H4 (cell line): ENCODE measurements at regions not wholly inside any gene's neighbourhood (a gene's known extent, or its start where the extent isn't known, plus 50 kb on each side); places are given as distances from the start of the nearest gene placed in this dataset.
A peak's percentile ranks its signal among the peaks of the same experiment; 100 is the strongest.
"Not testable (repeated sequence)": the region's sequence is repeated elsewhere in the genome, so short reads cannot be mapped to it uniquely, and the experiment has no call there.

Experiments
- DNase-seq: peaks from one replicate; pipeline ENCODE4 v3.0.0-alpha.2; 2015; ENCODE audit warnings: low spot score

GRCh38 chr15:46938169-46938568 lies 779.1 kb upstream of the SEMA6D start:
- DNase-seq, result no peak

GRCh38 chr15:46941241-46941640 lies 776.1 kb upstream of the SEMA6D start:
- DNase-seq, result no peak

- DNase-seq, result no peak
Measured at GRCh38 chr15:46946953-46947352, 770.4 kb upstream of the SEMA6D start.

- DNase-seq, result no peak
Measured at GRCh38 chr15:46955576-46955975, 761.7 kb upstream of the SEMA6D start.

GRCh38 chr15:46956456-46956855 lies 760.8 kb upstream of the SEMA6D start:
- peak; percentile 9 for DNase-seq

GRCh38 chr15:46956881-46957280 lies 760.4 kb upstream of the SEMA6D start:
- no peak for DNase-seq

GRCh38 chr15:46960581-46960980 lies 756.7 kb upstream of the SEMA6D start:
- DNase-seq, result no peak

GRCh38 chr15:46961795-46962194 lies 755.5 kb upstream of the SEMA6D start:
- no peak for DNase-seq

GRCh38 chr15:46988055-46988454 lies 729.2 kb upstream of the SEMA6D start:
- DNase-seq, result not testable (repeated sequence)

- no peak for DNase-seq
Measured at GRCh38 chr15:46996359-46996758, 720.9 kb upstream of the SEMA6D start.

- no peak for DNase-seq
Measured at GRCh38 chr15:46997501-46997900, 719.8 kb upstream of the SEMA6D start.

GRCh38 chr15:47003568-47003967 lies 713.7 kb upstream of the SEMA6D start:
- DNase-seq, result no peak

- DNase-seq, result no peak
Measured at GRCh38 chr15:47013446-47013845, 703.9 kb upstream of the SEMA6D start.

GRCh38 chr15:47027322-47027946 lies 689.9 kb upstream of the SEMA6D start:
- peak; percentile 16 for DNase-seq

- no peak for DNase-seq
Measured at GRCh38 chr15:47035475-47036406, 681.6 kb upstream of the SEMA6D start.

- no peak for DNase-seq
Measured at GRCh38 chr15:47037003-47037402, 680.3 kb upstream of the SEMA6D start.

GRCh38 chr15:47039225-47039624 lies 678.1 kb upstream of the SEMA6D start:
- no peak for DNase-seq

- DNase-seq, result no peak
Measured at GRCh38 chr15:47041301-47041700, 676.0 kb upstream of the SEMA6D start.

- not testable (repeated sequence) for DNase-seq
Measured at GRCh38 chr15:47047981-47048380, 669.3 kb upstream of the SEMA6D start.

- DNase-seq, result peak; percentile 82
Measured at GRCh38 chr15:47066392-47066791, 650.9 kb upstream of the SEMA6D start.

- peak; percentile 46 for DNase-seq
Measured at GRCh38 chr15:47077846-47078245, 639.5 kb upstream of the SEMA6D start.

- peak; percentile 36 for DNase-seq
Measured at GRCh38 chr15:47095833-47096232, 621.5 kb upstream of the SEMA6D start.

- not testable (repeated sequence) for DNase-seq
Measured at GRCh38 chr15:47098526-47098925, 618.8 kb upstream of the SEMA6D start.
